ENCODE measurements at regions not wholly inside any gene's neighbourhood (a gene's known extent, or its start where the extent isn't known, plus 50 kb on each side); places are given as distances from the start of the nearest gene placed in this dataset.

DNA sequence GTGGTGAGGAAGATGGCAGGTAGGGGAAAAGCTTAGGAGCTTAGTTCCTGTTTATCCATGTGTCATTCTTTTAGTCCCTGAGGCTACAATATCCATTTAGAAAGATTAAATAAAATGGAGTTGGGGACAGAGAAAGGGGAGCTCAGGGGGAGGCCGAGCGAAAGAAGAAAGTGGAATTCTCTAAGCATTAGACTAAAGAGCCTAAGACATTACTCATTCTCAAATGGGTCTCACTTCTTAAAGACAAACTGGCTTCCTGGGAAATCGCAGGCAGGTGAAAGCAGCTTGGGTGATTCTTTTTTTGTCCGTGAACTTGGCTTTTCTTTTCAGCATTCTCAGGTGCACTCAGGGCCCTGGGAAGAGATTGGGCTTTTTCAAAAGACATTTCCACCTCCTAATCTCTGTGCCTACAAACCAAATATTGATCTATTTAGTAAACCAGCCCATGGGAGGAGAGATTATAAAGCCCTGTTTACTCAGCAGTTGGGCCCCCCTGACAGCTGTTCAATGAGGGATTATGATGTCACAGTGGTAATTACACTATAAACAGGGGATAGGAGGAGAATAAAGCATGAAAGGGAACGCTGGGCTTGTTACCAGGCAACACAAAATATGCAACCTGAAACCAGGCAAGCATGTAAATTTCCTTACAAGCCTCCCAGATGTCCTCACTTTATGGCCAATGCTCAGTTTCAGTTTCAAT is 584.0 kb downstream of the ACTL7B start (continued):
- no peak for TF ChIP-seq ZNF654 (tag by site-specific recombination; IDR thresholded peaks at IDR 0.05; ENCODE audit: low read depth)
- no peak for TF ChIP-seq ZNF292 (tag by site-specific recombination; IDR thresholded peaks at IDR 0.05; ENCODE audit: borderline replicate concordance, low read depth)
- TF ChIP-seq, protein P1, sequence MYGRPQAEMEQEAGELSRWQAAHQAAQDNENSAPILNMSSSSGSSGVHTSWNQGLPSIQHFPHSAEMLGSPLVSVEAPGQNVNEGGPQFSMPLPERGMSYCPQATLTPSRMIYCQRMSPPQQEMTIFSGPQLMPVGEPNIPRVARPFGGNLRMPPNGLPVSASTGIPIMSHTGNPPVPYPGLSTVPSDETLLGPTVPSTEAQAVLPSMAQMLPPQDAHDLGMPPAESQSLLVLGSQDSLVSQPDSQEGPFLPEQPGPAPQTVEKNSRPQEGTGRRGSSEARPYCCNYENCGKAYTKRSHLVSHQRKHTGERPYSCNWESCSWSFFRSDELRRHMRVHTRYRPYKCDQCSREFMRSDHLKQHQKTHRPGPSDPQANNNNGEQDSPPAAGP (tag by site-specific recombination; IDR thresholded peaks at IDR 0.05): peak; percentile 65; the same call in 1 of the 2 replicates
- TF ChIP-seq, protein P2, sequence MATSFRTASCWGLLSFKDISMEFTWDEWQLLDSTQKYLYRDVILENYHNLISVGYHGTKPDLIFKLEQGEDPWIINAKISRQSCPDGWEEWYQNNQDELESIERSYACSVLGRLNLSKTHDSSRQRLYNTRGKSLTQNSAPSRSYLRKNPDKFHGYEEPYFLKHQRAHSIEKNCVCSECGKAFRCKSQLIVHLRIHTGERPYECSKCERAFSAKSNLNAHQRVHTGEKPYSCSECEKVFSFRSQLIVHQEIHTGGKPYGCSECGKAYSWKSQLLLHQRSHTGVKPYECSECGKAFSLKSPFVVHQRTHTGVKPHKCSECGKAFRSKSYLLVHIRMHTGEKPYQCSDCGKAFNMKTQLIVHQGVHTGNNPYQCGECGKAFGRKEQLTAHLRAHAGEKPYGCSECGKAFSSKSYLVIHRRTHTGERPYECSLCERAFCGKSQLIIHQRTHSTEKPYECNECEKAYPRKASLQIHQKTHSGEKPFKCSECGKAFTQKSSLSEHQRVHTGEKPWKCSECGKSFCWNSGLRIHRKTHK (tag by site-specific recombination; IDR thresholded peaks at IDR 0.05): no peak
- TF ChIP-seq ZNF239 (tag by site-specific recombination; IDR thresholded peaks at IDR 0.05): no peak
- TF ChIP-seq, protein P3, sequence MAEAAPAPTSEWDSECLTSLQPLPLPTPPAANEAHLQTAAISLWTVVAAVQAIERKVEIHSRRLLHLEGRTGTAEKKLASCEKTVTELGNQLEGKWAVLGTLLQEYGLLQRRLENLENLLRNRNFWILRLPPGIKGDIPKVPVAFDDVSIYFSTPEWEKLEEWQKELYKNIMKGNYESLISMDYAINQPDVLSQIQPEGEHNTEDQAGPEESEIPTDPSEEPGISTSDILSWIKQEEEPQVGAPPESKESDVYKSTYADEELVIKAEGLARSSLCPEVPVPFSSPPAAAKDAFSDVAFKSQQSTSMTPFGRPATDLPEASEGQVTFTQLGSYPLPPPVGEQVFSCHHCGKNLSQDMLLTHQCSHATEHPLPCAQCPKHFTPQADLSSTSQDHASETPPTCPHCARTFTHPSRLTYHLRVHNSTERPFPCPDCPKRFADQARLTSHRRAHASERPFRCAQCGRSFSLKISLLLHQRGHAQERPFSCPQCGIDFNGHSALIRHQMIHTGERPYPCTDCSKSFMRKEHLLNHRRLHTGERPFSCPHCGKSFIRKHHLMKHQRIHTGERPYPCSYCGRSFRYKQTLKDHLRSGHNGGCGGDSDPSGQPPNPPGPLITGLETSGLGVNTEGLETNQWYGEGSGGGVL (tag by site-specific recombination; IDR thresholded peaks at IDR 0.05): peak; percentile 52; the same call in 1 of the 2 replicates
- peak; percentile 36; the same call in 1 of the 2 replicates for TF ChIP-seq ZNF341 (tag by site-specific recombination; IDR thresholded peaks at IDR 0.05; ENCODE audit: low read depth)
- peak; percentile 53; the same call in 1 of the 2 replicates for TF ChIP-seq OVOL3 (tag by site-specific recombination; IDR thresholded peaks at IDR 0.05)
- TF ChIP-seq, protein P4, sequence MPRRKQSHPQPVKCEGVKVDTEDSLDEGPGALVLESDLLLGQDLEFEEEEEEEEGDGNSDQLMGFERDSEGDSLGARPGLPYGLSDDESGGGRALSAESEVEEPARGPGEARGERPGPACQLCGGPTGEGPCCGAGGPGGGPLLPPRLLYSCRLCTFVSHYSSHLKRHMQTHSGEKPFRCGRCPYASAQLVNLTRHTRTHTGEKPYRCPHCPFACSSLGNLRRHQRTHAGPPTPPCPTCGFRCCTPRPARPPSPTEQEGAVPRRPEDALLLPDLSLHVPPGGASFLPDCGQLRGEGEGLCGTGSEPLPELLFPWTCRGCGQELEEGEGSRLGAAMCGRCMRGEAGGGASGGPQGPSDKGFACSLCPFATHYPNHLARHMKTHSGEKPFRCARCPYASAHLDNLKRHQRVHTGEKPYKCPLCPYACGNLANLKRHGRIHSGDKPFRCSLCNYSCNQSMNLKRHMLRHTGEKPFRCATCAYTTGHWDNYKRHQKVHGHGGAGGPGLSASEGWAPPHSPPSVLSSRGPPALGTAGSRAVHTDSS (tag by site-specific recombination; IDR thresholded peaks at IDR 0.05): peak; percentile 15; the same call in 1 of the 2 replicates
- TF ChIP-seq OSR2 (tag by site-specific recombination; IDR thresholded peaks at IDR 0.05): peak; percentile 47; the same call in 1 of the 2 replicates
- no peak for TF ChIP-seq ZNF121 (tag by site-specific recombination; IDR thresholded peaks at IDR 0.05)
- no peak for TF ChIP-seq ZNF335 (tag by site-specific recombination; conservative IDR thresholded peaks at IDR 0.05)
- TF ChIP-seq, protein P5, sequence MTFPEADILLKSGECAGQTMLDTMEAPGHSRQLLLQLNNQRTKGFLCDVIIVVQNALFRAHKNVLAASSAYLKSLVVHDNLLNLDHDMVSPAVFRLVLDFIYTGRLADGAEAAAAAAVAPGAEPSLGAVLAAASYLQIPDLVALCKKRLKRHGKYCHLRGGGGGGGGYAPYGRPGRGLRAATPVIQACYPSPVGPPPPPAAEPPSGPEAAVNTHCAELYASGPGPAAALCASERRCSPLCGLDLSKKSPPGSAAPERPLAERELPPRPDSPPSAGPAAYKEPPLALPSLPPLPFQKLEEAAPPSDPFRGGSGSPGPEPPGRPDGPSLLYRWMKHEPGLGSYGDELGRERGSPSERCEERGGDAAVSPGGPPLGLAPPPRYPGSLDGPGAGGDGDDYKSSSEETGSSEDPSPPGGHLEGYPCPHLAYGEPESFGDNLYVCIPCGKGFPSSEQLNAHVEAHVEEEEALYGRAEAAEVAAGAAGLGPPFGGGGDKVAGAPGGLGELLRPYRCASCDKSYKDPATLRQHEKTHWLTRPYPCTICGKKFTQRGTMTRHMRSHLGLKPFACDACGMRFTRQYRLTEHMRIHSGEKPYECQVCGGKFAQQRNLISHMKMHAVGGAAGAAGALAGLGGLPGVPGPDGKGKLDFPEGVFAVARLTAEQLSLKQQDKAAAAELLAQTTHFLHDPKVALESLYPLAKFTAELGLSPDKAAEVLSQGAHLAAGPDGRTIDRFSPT (tag by site-specific recombination; IDR thresholded peaks at IDR 0.05): no peak; the same call in 1 of the 2 replicates
- no peak for TF ChIP-seq ZNF501 (tag by site-specific recombination; IDR thresholded peaks at IDR 0.05)
- TF ChIP-seq, protein P6, sequence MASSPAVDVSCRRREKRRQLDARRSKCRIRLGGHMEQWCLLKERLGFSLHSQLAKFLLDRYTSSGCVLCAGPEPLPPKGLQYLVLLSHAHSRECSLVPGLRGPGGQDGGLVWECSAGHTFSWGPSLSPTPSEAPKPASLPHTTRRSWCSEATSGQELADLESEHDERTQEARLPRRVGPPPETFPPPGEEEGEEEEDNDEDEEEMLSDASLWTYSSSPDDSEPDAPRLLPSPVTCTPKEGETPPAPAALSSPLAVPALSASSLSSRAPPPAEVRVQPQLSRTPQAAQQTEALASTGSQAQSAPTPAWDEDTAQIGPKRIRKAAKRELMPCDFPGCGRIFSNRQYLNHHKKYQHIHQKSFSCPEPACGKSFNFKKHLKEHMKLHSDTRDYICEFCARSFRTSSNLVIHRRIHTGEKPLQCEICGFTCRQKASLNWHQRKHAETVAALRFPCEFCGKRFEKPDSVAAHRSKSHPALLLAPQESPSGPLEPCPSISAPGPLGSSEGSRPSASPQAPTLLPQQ (tag by site-specific recombination; IDR thresholded peaks at IDR 0.05): peak; percentile 90
- TF ChIP-seq ZNF629 (tag by site-specific recombination; IDR thresholded peaks at IDR 0.05): peak; percentile 98
- TF ChIP-seq, protein P7, sequence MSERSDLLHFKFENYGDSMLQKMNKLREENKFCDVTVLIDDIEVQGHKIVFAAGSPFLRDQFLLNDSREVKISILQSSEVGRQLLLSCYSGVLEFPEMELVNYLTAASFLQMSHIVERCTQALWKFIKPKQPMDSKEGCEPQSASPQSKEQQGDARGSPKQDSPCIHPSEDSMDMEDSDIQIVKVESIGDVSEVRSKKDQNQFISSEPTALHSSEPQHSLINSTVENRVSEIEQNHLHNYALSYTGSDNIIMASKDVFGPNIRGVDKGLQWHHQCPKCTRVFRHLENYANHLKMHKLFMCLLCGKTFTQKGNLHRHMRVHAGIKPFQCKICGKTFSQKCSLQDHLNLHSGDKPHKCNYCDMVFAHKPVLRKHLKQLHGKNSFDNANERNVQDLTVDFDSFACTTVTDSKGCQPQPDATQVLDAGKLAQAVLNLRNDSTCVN (tag by site-specific recombination; optimal IDR thresholded peaks at IDR 0.05): no peak
- no peak for TF ChIP-seq ZNF302 (tag by site-specific recombination; IDR thresholded peaks at IDR 0.05; ENCODE audit: low read depth)
- TF ChIP-seq ZNF510 (tag by site-specific recombination; IDR thresholded peaks at IDR 0.05; ENCODE audit: insufficient replicate concordance): no peak
- TF ChIP-seq ZSCAN23 (tag by site-specific recombination; IDR thresholded peaks at IDR 0.05): no peak
- TF ChIP-seq ZNF350 (tag by site-specific recombination; IDR thresholded peaks at IDR 0.05): no peak
- no peak; the same call in 1 of the 2 replicates for TF ChIP-seq GLIS2 (tag by site-specific recombination; IDR thresholded peaks at IDR 0.05)
- no peak for TF ChIP-seq ZNF354C (tag by site-specific recombination; IDR thresholded peaks at IDR 0.05; ENCODE audit: borderline replicate concordance, low read depth)
- no peak for TF ChIP-seq ZNF433 (tag by site-specific recombination; IDR thresholded peaks at IDR 0.05; ENCODE audit: low read depth)
- peak; percentile 76 for TF ChIP-seq ZBTB8A (tag by site-specific recombination; IDR thresholded peaks at IDR 0.05)
- TF ChIP-seq, protein P8, sequence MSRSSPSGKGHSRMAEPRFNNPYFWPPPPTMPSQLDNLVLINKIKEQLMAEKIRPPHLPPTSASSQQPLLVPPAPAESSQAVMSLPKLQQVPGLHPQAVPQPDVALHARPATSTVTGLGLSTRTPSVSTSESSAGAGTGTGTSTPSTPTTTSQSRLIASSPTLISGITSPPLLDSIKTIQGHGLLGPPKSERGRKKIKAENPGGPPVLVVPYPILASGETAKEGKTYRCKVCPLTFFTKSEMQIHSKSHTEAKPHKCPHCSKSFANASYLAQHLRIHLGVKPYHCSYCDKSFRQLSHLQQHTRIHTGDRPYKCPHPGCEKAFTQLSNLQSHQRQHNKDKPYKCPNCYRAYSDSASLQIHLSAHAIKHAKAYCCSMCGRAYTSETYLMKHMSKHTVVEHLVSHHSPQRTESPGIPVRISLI (tag by site-specific recombination; IDR thresholded peaks at IDR 0.05): 0 out of 2 replicates have a peak, but pooled peaks have one; percentile 33
- TF ChIP-seq ZNF394 (tag by site-specific recombination; IDR thresholded peaks at IDR 0.05; ENCODE audit: borderline replicate concordance): no peak
